H1 (cell line): ENCODE measurements at regions not wholly inside any gene's neighbourhood (a gene's known extent, or its start where the extent isn't known, plus 50 kb on each side); places are given as distances from the start of the nearest gene placed in this dataset.
A peak's percentile ranks its signal among the peaks of the same experiment; 100 is the strongest.

ENCODE experiments used
- CTCF ChIA-PET: fragments of 300-600 bp; sonication (Branson Sonifier 250); formaldehyde crosslinking; loops from one replicate; lab custom pipeline; 2021; ENCODE audit not compliant: partially characterized antibody; lab: Charles Lee
- POLR2A ChIA-PET: fragments of 300-600 bp; sonication (Branson Sonifier 250); formaldehyde crosslinking; loops from one replicate; lab custom pipeline; 2021; ENCODE audit warnings: inconsistent platforms; ENCODE audit not compliant: partially characterized antibody; lab: Charles Lee
- DNase-seq, 2 experiments: peaks; one replicate each; pipeline versions ENCODE4 v3.0.0 to v3.0.0-alpha.2; 2010 to 2022; ENCODE audit warnings: low spot score in 2 of 2, low read depth in 1 of 2, mixed read lengths in 1 of 2
- FAIRE-seq: peaks from 2 replicates; lab custom pipeline; 2011; peaks lifted over from hg19 to GRCh38; lab: Jason Lieb, UNC
- H2AFZ ChIP-seq: 2 replicates; pipeline ENCODE4 v1.8.1; 2012; ENCODE audit warnings: low read length, inconsistent platforms
- H2AK5ac ChIP-seq: 2 replicates; pipeline ENCODE4 v1.6.1; 2013; ENCODE audit warnings: low read depth, low read length
- H2BK120ac ChIP-seq: replicated peaks from 2 replicates; pipeline ENCODE3; 2013; ENCODE audit warnings: low read depth, low read length, inconsistent platforms
- H2BK12ac ChIP-seq: 2 replicates; pipeline ENCODE4 v1.6.1; 2013; ENCODE audit warnings: low read depth, low read length
- H2BK15ac ChIP-seq: 2 replicates; pipeline ENCODE4 v1.6.1; 2013; ENCODE audit warnings: low read length
- H2BK20ac ChIP-seq: 2 replicates; pipeline ENCODE4 v1.6.1; 2013; ENCODE audit warnings: low read length
- H2BK5ac ChIP-seq: 2 replicates; pipeline ENCODE4 v1.6.1; 2013; ENCODE audit warnings: low read depth, low read length
- H3K14ac ChIP-seq: 2 replicates; pipeline ENCODE4 v1.6.1; 2013; ENCODE audit warnings: inconsistent platforms; ENCODE audit not compliant: insufficient read length
- H3K18ac ChIP-seq: 2 replicates; pipeline ENCODE4 v1.6.1; 2013; ENCODE audit warnings: low read length; ENCODE audit errors: extremely low read depth
- H3K23ac ChIP-seq: 2 replicates; pipeline ENCODE4 v1.6.1; 2013; ENCODE audit warnings: inconsistent platforms; ENCODE audit not compliant: insufficient read length
- H3K23me2 ChIP-seq: 2 replicates; pipeline ENCODE4 v1.6.1; 2013; ENCODE audit warnings: low read depth, low read length
- H3K27ac ChIP-seq: 2 replicates; pipeline ENCODE4 v1.6.1; 2011; ENCODE audit warnings: low read depth, low read length, inconsistent platforms
- H3K27me3 ChIP-seq, 4 experiments: replicated peaks in 1 of 4; 1 replicate in 1 of 4; 2 replicates in 3 of 4; pipeline versions ENCODE4 v1.6.1 to v1.8.1; 2011 to 2013; ENCODE audit warnings: low read length in 3 of 4, mild to moderate bottlenecking in 3 of 4, inconsistent platforms in 2 of 4, mixed read lengths in 2 of 4, moderate library complexity in 1 of 4; ENCODE audit not compliant: control insufficient read depth in 3 of 4, insufficient read depth in 3 of 4; ENCODE audit errors: extremely low read depth in 1 of 4
- H3K36me3 ChIP-seq, 4 experiments: 2 replicates each; pipeline versions ENCODE4 v1.6.1 to v1.8.1; 2011 to 2013; ENCODE audit warnings: mild to moderate bottlenecking in 4 of 4, low read length in 3 of 4, moderate library complexity in 2 of 4, control low read depth in 1 of 4, inconsistent platforms in 1 of 4; ENCODE audit not compliant: insufficient read depth in 4 of 4, control insufficient read depth in 2 of 4
- H3K4ac ChIP-seq: replicated peaks from 2 replicates; pipeline ENCODE3; 2013; ENCODE audit warnings: low read length, low read depth, mixed read lengths, inconsistent platforms; ENCODE audit not compliant: insufficient read length
- H3K4me1 ChIP-seq, 4 experiments: replicated peaks in 1 of 4; 1 replicate in 1 of 4; 2 replicates in 3 of 4; pipeline versions ENCODE4 v1.6.1 to v1.8.1; 2011 to 2013; ENCODE audit warnings: low read length in 3 of 4, inconsistent platforms in 2 of 4, mixed read lengths in 1 of 4; ENCODE audit not compliant: insufficient read depth in 4 of 4, control insufficient read depth in 3 of 4
- H3K4me2 ChIP-seq, 2 experiments: 2 replicates each; pipeline versions ENCODE4 v1.6.1 to v1.8.1; 2011 to 2013; ENCODE audit warnings: low read depth in 2 of 2, low read length in 2 of 2, control low read depth in 1 of 2, inconsistent platforms in 1 of 2, mild to moderate bottlenecking in 1 of 2; ENCODE audit not compliant: insufficient read depth in 1 of 2
- H3K4me3 ChIP-seq, 4 experiments: fragments of 200-600, 300-600 bp in 1 of 4; sonication (generic), shearing (Covaris generic), sonication (Bioruptor Twin) in 1 of 4; 2 replicates each; pipeline versions ENCODE4 v1.5.1 to v1.8.1; 2011 to 2016; ENCODE audit warnings: low read length in 4 of 4, low read depth in 3 of 4, control low read depth in 2 of 4, inconsistent platforms in 2 of 4, mild to moderate bottlenecking in 2 of 4, mixed read lengths in 1 of 4, moderate library complexity in 1 of 4; ENCODE audit not compliant: insufficient read depth in 2 of 4; ENCODE audit errors: extremely low read depth in 1 of 4
- H3K56ac ChIP-seq: replicated peaks from 2 replicates; pipeline ENCODE3; 2013; ENCODE audit warnings: low read depth, mild to moderate bottlenecking, mixed read lengths, low read length, inconsistent platforms; ENCODE audit not compliant: insufficient read length
- H3K79me1 ChIP-seq: 2 replicates; pipeline ENCODE4 v1.6.1; 2013; ENCODE audit warnings: low read depth, low read length, control low read depth
- H3K79me2 ChIP-seq, 2 experiments: 2 replicates each; pipeline versions ENCODE4 v1.6.1 to v1.8.1; 2012 to 2013; ENCODE audit warnings: low read length in 2 of 2, mild to moderate bottlenecking in 2 of 2, inconsistent platforms in 1 of 2; ENCODE audit not compliant: insufficient read depth in 2 of 2, control insufficient read depth in 1 of 2
- H3K9ac ChIP-seq, 4 experiments: replicated peaks in 1 of 4; 1 replicate in 1 of 4; 2 replicates in 3 of 4; pipeline versions ENCODE4 v1.6.1 to v1.8.1; 2011 to 2013; ENCODE audit warnings: low read depth in 3 of 4, low read length in 3 of 4, control low read depth in 2 of 4, mild to moderate bottlenecking in 2 of 4, moderate library complexity in 2 of 4, inconsistent platforms in 1 of 4; ENCODE audit errors: extremely low read depth in 1 of 4
- H3K9me3 ChIP-seq, 2 experiments: 2 replicates each; pipeline versions ENCODE4 v1.6.1 to v1.8.1; 2012 to 2013; ENCODE audit warnings: mild to moderate bottlenecking in 2 of 2, moderate library complexity in 2 of 2, control low read depth in 1 of 2, inconsistent platforms in 1 of 2, low read depth in 1 of 2, low read length in 1 of 2, mixed read lengths in 1 of 2; ENCODE audit not compliant: insufficient read depth in 2 of 2
- H4K20me1 ChIP-seq, 2 experiments: replicated peaks in 1 of 2; 2 replicates each; pipeline versions ENCODE3 to v1.8.1; 2011 to 2013; ENCODE audit warnings: inconsistent platforms in 2 of 2, low read length in 2 of 2, mild to moderate bottlenecking in 1 of 2; ENCODE audit not compliant: insufficient read depth in 2 of 2, control insufficient read depth in 1 of 2
- H4K5ac ChIP-seq: 2 replicates; pipeline ENCODE4 v1.6.1; 2013; ENCODE audit warnings: low read length, low read depth, mixed read lengths, inconsistent platforms; ENCODE audit not compliant: insufficient read length
- H4K8ac ChIP-seq: 2 replicates; pipeline ENCODE4 v1.8.0; 2013; ENCODE audit warnings: mild to moderate bottlenecking, moderate library complexity, low read length, inconsistent platforms; ENCODE audit not compliant: insufficient read depth; ENCODE audit errors: extremely low read depth
- H4K91ac ChIP-seq: replicated peaks from 2 replicates; pipeline ENCODE3; 2013; ENCODE audit warnings: low read length, mixed read lengths, inconsistent platforms; ENCODE audit not compliant: insufficient read length
- ASH2L ChIP-seq: fragments of 200-600, 300-600 bp; sonication (generic); IDR thresholded peaks from one replicate; pipeline ENCODE4 v1.7.1; 2017; ENCODE audit warnings: low read length
- BACH1 ChIP-seq: IDR thresholded peaks from 2 replicates; pipeline ENCODE4 v1.6.1; 2012; ENCODE audit warnings: low read length, improper control_type of control experiment
- CBX8 ChIP-seq: fragments of 300-800, 300-1000 bp; sonication (generic); IDR thresholded peaks from 2 replicates; pipeline ENCODE4 v1.7.1; 2016; ENCODE audit warnings: low read depth, low read length, borderline replicate concordance
- CHD2 ChIP-seq: IDR thresholded peaks from 2 replicates; pipeline ENCODE4 v1.6.1; 2012; ENCODE audit warnings: low read length, improper control_type of control experiment
- CTBP2 ChIP-seq: IDR thresholded peaks from 2 replicates; pipeline ENCODE4 v1.7.0; 2011; ENCODE audit warnings: borderline replicate concordance, mild to moderate bottlenecking, moderate library complexity, mixed read lengths, low read length; ENCODE audit not compliant: insufficient read depth, insufficient read length
- EGR1 ChIP-seq: IDR thresholded peaks from 2 replicates; pipeline ENCODE4 v1.6.1; 2011; ENCODE audit warnings: low read depth, low read length, borderline replicate concordance
- KDM5A ChIP-seq: fragments of 200-600 bp; IDR thresholded peaks from 2 replicates; pipeline ENCODE4 v1.7.1; 2012; ENCODE audit warnings: mild to moderate bottlenecking, low read length, inconsistent platforms, mixed read lengths
- POLR2AphosphoS5 ChIP-seq: IDR thresholded peaks from 2 replicates; pipeline ENCODE4 v1.6.1; 2011; ENCODE audit warnings: low read depth, low read length
- RBBP5 ChIP-seq: IDR thresholded peaks from 2 replicates; pipeline ENCODE4 v1.7.1; 2012; ENCODE audit warnings: low read depth, mild to moderate bottlenecking, inconsistent platforms, low read length, moderate library complexity, borderline replicate concordance
- RFX5 ChIP-seq: IDR thresholded peaks from 2 replicates; pipeline ENCODE4 v1.6.1; 2011; ENCODE audit warnings: low read depth, low read length, improper control_type of control experiment, borderline replicate concordance
- SIRT6 ChIP-seq: IDR thresholded peaks from one replicate; pipeline ENCODE4 v1.7.1; 2012; ENCODE audit warnings: low read length, inconsistent platforms
- SIX5 ChIP-seq: IDR thresholded peaks from 2 replicates; pipeline ENCODE4 v1.6.1; 2011; ENCODE audit warnings: mild to moderate bottlenecking, low read depth, low read length
- SP2 ChIP-seq: IDR thresholded peaks from 2 replicates; pipeline ENCODE4 v1.6.1; 2012; ENCODE audit warnings: mild to moderate bottlenecking, low read length, inconsistent platforms
- TBP ChIP-seq: IDR thresholded peaks from 2 replicates; pipeline ENCODE4 v1.6.1; 2011; ENCODE audit warnings: low read depth, low read length, improper control_type of control experiment
- WGBS, 2 experiments: shearing (Covaris generic) in 1 of 2; methylation state at CpG; one replicate each; pipeline versions ENCODE4 v1.1.6 to v1.1.7; 2013 to 2015; ENCODE audit warnings: low lambda C conversion rate in 2 of 2, mixed read lengths in 2 of 2, inconsistent platforms in 1 of 2, low coverage in 1 of 2, missing lambda C conversion rate in 1 of 2; ENCODE audit not compliant: insufficient replicate concordance in 2 of 2, insufficient coverage in 1 of 2, insufficient read length in 1 of 2; ENCODE audit errors: extremely low coverage in 1 of 2, missing lambda C conversion rate in 1 of 2; 5-methylcytosine and 5-hydroxymethylcytosine counted together
- TF ChIP-seq, protein P1 (sequence below): IDR thresholded peaks from 2 replicates; pipeline ENCODE4 v1.6.1; 2011; ENCODE audit warnings: low read length, improper control_type of control experiment

DNA sequence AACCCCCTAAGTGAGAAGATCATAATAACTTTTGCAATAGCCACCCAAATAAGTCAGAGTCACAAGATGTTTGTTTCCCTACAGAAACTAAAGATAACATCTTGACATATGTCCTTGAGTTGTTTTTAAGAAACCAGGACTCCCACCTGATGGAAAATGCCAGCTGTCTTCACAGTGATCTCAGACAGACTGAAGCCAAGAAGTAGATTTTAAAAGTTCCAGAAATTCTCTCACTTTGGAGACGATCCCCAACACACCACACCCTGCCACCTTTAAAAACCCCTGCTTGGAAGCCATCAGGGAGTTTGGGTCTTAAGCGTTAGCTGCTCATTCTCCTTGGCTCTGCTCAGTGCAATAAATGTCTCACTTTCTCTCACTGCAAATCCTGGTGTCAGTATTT, 63.0 kb downstream of the GPR6 start:
- FAIRE-seq (no peak), DNase-seq (no peak)
- Histone ChIP-seq H3K4me3 (no peak overlapping the region), H3K14ac (no peak overlapping the region), H2BK15ac (no peak overlapping the region), H3K23me2 (no peaks in the 10 kb centered on the region), H3K18ac (no peak overlapping the region), H2BK5ac (no peak overlapping the region), H3K56ac (no peak overlapping the region), H3K79me2 (no peaks in the 10 kb centered on the region), H3K23ac (no peak overlapping the region), H3K36me3 (no peaks in the 10 kb centered on the region), H3K4me1 (peaks cover 0 to 3% (median 3%) of the 10 kb centered on the region in 4 experiments; a peak in 5 of 7 replicates), H4K91ac (no peak overlapping the region), H2AK5ac (no peak overlapping the region), H3K4ac (no peak overlapping the region), H3K9me3 (no peaks in the 10 kb centered on the region), H3K79me1 (no peaks in the 10 kb centered on the region), H3K4me2 (no peak overlapping the region), H3K9ac (no peak overlapping the region), H2BK20ac (no peak overlapping the region), H4K5ac (no peak overlapping the region), H3K27ac (no peak overlapping the region), H4K8ac (no peak overlapping the region), H3K27me3 (no peaks in the 10 kb centered on the region), H2BK120ac (no peak overlapping the region), H4K20me1 (no peaks in the 10 kb centered on the region), H2AFZ (0 out of 2 replicates have a peak overlapping the region, but pooled peaks have one; percentile 72), H2BK12ac (no peak overlapping the region)
- POLR2A ChIA-PET, result interaction anchor here (1.1 kb wide), 1 partner anchor 352 kb away, joined by 3 read pairs; no protein-coding TSS in a partner anchor
- WGBS, 2 experiments, result 79% methylated on average over 2 of the region's 2 CpGs; no CpG with 5 or more reads in 1 of the 2 experiments
- CTCF ChIA-PET, result interaction anchor here (0.9 to 6.5 kb wide), 15 partner anchors 10 to 355 kb away, joined by 3 to 129 read pairs (median 11); no protein-coding TSS in a partner anchor
- TF ChIP-seq TBP, result no peak
- TF ChIP-seq, protein P1, sequence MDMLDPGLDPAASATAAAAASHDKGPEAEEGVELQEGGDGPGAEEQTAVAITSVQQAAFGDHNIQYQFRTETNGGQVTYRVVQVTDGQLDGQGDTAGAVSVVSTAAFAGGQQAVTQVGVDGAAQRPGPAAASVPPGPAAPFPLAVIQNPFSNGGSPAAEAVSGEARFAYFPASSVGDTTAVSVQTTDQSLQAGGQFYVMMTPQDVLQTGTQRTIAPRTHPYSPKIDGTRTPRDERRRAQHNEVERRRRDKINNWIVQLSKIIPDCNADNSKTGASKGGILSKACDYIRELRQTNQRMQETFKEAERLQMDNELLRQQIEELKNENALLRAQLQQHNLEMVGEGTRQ, result no peak
- no peak for TF ChIP-seq POLR2AphosphoS5
- TF ChIP-seq SP2, result no peak
- TF ChIP-seq CTBP2, result no peak
- TF ChIP-seq CBX8, result no peak
- no peak for TF ChIP-seq SIX5
- TF ChIP-seq RFX5, result no peak
- no peak for TF ChIP-seq CHD2
- no peak for TF ChIP-seq ASH2L
- no peak for TF ChIP-seq SIRT6
- no peak for TF ChIP-seq KDM5A
- no peak for TF ChIP-seq RBBP5
- TF ChIP-seq EGR1, result no peak
- TF ChIP-seq BACH1, result no peak
